ENCODE measurements at regions not wholly inside any gene's neighbourhood (a gene's known extent, or its start where the extent isn't known, plus 50 kb on each side); places are given as distances from the start of the nearest gene placed in this dataset.
"Not testable (repeated sequence)": the region's sequence is repeated elsewhere in the genome, so short reads cannot be mapped to it uniquely, and the experiment has no call there.

DNA sequence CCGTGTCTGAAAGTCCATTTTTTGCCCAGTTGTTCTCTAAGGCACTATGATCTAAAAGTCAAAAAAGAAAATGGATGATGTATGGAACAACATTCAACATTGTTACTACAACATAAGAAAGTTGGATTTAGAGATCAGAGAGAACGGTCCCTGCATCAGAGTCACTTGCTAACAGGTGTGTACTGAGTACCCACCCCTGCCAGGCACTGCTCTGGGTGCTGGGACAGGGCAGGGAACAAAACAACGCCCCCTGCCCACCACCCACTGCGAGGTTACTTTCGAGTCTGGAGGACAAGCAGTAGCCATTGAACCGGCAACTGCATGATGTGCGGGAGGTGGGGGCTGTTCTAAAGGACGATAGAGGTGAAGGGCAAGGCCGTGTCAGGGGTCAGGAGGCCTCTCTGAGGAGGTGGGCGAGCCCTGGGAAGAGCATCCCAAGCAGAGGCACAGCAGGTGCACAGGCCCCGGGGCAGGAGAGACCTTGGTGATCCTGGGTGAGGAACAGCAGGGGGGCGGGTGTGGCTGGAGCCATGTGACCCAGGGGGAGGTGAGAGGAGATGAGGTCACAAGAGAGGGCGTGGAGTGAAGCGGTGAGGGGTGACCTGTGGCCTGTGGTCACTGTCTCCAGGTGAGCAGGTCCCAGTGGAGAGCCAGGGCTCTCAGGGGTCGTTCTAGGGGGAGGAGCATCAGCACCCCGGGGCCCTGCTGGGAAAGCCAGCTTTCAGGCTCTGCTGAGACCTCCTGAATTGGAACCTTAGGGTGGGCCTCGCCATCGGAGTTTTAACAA is 197.5 kb upstream of the SULF2 start:
- in situ Hi-C loops (cut with HindIII; ENCODE audit: low sequenced_read_pairs), result no loop called here

DNA sequence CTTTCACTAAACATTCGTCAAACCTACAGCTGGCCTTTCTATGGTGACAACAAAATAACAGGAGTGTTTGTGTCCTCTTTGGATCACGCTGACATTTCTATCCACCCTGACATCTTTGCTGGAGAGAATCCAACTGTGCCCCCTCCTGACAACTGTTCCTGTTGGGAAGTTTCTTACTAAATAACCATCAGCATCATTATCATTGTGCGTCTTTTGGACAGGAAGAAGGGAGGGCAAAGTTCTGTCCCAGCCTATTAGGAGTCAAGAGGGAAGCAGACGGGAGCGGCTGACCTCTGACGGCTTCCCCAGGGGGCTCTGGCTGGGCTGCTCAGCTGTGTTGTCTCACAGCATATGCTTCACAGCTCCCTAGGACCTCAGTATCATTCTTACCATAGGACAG is 195.9 kb upstream of the SULF2 start:
- in situ Hi-C loops (cut with HindIII; ENCODE audit: low sequenced_read_pairs), result no loop called here

DNA sequence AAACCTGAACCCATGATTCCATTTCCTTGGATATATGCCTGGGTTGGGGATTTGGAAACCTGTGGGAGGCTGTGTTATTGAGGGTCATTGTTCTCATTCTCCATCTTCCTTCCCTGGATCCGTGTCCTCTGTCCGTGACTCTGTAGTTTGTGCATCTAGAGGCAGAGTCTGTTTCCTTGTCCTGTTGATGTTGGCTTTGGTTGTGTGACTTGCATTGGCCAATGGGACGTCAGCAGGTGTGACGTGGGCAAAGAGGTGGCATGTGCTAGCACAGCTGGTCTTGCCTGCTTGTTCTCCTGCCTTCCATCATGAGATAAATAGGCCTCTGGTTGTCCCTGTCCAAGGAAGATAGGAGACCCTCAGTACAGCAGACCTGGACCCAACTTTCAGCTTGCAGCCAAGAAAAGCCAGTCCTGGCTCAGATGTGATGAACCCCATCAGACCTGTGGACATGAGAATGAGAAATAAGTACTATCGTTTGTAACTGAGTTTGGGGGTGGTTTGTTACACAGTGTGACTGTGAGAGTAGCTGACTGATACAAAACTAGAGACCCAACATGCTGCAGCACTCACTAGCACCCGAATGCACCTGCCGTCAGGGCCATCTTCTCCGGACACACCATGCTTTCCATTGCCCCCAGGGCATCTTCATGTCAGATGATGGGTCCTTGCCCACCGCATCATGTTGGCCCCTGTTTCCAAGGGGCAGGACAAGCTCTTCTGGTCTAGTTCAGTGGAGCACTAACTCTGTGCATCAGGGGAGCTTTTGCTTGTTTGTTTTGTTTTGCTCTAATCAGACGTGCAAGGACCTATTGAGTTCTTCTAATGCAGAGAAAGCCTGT is 195.3 kb upstream of the SULF2 start:
- in situ Hi-C loops (cut with HindIII; ENCODE audit: low sequenced_read_pairs), result no loop called here

DNA sequence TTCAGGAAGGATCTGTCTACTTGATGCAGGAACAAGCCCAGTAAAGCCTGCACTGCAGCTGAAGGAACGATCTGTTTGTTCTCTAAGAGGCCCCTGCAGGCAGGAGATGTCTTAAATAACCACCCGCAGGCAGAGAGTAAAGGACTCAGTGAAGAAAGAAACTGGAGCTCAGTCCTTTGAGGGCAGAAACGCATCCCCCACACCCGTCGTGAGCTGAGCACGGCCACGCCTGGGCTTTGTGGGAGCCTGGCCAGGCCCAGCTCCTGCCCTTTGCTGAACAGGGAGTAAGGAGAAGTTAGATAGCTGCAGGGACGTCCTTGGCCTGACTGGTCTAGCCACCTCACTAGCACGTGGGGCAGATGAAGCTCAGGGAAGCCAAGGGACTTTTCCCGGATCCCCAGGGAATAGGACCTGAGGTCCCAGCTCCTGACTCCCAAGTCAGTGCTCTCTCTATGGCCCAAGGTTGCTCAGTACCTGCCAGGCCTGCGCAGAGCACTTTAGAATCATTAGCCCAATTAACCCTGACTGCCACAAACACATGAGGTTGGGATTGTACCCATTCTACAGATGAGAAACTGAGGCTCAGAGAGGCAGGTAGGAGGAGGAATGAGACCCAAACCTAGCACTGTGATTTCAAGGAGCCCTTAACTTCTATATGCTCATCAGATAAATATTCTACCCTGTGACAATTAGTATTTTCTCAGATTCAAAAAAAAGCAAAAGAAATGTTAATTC is 194.2 kb upstream of the SULF2 start:
- in situ Hi-C loops (cut with HindIII; ENCODE audit: low sequenced_read_pairs), result not testable (repeated sequence)

DNA sequence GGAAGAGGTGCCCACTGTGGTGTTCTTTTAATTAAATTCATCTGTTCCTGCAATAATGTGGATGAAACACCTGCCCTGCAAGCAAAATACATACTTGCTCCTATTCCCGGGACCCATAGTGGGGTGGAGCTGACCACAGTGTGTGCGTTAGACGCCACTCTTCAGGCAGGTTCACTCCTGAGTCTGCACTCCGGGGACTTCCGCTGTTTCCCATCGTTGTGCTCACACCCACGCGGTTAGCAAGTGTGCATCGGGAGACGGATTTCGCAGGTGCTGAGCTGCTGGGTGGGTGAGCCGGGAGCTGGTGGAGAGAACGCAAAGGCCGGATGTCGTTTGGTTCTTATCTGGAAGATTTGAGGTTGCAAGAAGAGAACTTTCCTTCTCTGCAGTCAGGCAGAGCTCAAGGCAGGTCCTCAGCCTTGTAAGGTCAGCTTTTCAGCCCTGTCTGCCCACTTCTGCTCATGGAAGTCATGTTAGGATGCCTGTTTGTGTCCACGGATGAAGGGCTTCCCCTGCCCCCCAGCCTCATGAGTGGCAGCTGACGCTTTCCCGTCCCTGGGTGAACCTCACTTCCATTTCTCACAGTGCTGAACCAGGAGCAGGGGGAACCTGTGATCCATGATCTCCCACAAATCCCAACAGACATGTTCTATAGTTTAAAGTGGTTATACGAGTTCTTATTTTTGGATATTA is 193.3 kb upstream of the SULF2 start:
- in situ Hi-C loops (cut with HindIII; ENCODE audit: low sequenced_read_pairs), result not testable (repeated sequence)

DNA sequence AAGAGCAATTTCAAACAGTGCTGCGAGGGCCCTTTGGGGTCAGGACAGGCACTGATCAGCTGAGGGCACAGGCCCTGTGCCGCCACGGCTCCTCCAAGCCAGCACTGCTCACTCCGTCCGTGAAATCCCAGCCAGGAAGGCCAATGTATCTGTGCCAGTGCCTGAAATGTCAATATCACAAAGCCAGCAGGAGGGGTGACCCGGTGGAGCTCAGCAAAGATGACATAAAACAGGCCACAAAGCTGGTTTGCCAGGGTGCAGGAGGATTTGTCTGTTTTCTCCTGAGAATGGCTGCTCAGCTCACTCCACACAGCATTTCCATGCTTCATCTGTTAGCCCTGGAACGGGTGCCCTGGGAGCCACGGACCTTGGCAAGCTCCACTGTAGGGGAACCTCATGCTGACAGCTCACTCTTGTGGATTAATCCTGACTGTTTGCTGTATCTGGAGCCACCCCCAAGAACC is 192.5 kb upstream of the SULF2 start:
- in situ Hi-C loops (cut with HindIII; ENCODE audit: low sequenced_read_pairs), result not testable (repeated sequence)

DNA sequence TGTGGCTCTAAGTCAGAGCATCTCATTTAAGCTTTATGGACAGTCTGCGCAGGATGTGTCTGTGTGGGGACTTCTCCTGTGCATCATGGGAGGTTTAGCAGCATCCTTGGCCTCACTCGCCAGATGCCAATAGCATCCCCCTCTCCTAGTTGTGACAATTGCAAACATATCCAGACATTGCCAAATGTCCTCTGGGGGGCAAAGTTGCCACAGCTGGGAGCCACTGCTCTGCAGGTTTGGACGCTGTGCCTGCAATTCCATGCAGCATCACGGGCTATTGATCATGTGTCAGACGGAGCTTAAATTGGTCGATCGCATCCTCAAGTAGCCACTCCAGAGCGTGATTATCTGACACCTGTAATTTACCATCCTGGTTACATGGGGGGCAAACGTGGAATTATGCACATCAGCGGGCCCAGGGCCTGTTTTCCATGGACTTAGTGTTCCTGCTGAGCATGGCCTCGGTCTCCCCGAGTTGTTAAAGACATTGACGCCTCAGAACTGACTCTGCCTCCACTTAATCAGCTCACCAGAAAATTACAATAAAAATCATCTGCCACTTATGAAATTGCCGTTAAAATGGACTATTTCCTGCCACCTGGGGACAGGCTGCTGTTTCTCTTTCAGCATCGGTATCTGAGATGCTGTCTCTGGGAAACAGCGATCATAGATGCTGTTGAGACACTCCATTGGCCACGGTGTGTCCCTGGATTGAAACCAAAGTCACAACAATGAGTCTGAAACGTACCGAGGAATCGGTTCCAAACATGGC is 191.9 kb upstream of the SULF2 start:
- in situ Hi-C loops (cut with HindIII; ENCODE audit: low sequenced_read_pairs), result not testable (repeated sequence)

DNA sequence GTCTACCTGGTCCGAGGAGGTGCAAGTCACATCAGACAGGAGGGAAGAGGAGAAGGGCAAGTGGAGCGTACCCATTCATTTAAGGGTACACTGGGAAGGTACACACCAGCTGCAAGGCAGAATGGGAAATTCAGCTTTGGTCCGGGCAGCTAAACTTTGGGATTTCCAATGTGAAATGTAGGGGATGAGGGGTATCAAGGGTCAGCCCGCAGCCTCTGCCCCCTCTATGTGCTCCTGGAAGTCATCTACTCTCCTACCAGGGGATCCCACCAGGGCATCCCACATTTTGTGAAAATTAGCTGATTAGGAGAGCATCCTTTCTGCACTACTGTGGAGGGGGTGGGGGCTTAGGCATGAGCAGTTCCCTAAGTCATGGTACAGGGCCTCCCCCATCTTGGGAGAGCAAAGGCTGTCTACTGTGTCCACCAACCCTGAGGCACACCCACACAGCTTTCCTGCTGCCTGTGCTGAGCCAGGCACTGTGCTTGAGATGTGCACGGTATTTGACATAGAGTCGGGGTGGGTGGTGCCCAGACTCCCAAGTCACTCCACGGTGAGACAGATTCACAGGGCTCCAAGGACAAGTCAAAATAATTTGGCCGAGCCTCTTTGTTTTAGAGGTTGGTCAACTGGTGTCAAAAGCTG is 189.1 kb upstream of the SULF2 start:
- in situ Hi-C loops (cut with HindIII; ENCODE audit: low sequenced_read_pairs), result no loop called here

DNA sequence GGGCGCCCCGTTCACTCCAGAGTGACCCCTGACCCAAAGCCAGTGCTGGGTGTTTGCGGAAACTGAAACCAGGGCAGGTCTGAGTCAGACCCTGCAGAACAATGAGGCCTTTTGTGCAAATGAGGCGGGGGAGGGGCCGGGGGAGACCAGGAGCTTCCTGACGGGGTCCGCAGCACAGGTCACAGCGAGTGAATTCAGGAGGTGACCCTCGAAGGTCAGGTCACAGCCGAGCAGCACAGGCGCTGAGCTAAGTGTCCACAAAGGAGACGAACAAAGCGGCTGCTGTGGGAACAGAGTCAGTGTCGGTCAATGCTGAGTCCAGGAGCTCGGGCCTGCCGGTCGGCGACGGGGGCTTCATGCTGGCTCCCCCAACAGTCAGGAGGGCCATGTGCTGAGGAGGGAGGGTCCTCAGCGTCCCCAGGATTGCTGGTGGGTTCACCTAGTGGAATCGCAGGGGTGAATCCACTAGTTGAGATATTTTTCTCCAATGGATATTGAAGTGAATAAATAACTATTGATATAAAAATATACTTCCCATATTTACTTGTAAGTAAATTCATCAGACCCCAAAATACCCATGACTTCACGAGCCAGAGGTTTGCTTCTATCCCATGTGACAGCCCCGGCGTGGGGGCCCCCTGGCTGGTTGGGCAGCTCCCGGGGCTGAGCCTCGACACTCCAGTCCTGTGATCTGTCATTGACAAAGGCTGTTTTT is 188.4 kb upstream of the SULF2 start:
- in situ Hi-C loops (cut with HindIII; ENCODE audit: low sequenced_read_pairs), result no loop called here

DNA sequence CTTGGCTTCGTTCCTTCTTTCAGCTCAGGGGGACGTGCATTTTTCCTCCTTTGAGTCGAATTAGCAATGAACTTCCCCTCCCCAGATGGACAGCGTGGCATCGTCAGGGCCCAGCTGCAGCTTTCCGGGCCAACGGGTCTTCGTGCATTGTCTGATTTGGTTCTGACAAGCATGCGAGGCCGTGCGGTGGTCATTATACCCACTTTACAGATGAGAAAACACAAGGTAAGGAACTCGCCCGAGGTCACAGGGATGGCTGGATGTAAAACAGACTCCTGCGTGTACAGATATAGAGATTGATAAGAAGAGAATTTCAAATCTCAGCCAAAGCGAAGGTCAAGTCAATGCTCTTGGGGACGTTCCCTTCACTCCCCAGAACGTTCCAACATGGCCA is 187.6 kb upstream of the SULF2 start:
- in situ Hi-C loops (cut with HindIII; ENCODE audit: low sequenced_read_pairs), result no loop called here

DNA sequence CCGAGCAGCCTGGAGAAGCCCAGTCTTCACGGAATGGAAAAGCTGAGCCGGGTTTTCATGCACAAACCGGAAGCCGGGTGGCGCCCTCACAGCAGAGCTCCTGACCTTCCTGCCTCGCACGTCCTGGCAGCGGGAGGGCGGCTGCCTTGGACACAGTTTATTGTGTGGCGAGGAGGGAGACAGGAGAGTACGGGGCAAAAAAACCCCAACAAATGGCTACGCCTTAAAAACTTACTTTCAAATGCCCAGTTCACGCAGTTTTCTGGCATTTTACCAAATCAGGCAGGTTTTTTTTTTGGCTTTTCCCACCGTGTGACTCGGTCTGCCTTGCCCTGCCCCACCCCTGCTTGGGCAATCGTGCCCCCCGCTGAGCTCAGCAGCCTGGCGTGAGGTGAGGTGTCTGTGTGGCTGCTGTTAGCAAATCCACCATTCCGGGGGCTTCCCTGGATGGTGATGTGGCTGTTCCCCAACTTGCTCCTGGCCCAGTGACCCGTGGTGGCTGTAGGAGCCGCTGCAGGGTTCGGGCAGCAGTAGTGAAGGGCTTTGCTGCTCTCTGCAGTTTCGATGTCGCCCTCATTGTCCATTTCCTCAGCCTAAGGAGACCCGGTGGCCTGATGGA is 187.1 kb upstream of the SULF2 start:
- in situ Hi-C loops (cut with HindIII; ENCODE audit: low sequenced_read_pairs), result not testable (repeated sequence)

DNA sequence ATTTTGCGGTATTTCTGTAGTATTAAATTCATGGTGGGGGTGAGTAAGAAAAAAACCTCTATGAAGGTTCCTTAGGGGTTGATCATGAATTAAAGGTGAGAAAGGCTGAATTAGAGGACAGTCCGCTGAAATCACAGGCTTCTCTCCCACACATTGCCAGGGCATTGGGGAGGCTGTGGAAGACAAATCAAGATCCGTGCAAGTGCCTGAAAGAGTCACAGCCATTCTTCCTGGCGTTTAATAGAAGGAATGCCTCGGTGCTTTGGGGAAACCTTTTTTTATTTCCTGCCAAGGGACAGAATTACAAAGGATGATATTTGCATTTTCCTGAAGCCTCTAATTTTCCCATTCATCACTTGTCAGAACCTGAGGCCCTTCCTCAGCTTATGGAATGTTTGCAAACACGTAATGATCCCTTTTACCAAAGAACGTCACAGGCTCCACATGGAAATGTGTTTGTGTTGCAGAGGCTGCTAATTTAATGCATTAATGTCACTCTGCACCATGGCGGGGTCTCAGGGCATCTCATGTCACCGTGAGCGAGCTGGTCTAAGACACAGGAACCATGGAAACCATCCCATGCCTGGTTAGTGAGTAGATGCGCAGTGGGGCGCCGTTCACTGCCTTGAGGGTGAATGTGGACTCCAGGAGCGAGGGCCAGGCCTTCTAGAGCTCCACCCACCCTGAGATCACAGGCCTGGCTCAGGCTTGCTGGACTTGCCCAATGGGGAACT is 185.9 kb upstream of the SULF2 start:
- in situ Hi-C loops (cut with HindIII; ENCODE audit: low sequenced_read_pairs), result no loop called here

DNA sequence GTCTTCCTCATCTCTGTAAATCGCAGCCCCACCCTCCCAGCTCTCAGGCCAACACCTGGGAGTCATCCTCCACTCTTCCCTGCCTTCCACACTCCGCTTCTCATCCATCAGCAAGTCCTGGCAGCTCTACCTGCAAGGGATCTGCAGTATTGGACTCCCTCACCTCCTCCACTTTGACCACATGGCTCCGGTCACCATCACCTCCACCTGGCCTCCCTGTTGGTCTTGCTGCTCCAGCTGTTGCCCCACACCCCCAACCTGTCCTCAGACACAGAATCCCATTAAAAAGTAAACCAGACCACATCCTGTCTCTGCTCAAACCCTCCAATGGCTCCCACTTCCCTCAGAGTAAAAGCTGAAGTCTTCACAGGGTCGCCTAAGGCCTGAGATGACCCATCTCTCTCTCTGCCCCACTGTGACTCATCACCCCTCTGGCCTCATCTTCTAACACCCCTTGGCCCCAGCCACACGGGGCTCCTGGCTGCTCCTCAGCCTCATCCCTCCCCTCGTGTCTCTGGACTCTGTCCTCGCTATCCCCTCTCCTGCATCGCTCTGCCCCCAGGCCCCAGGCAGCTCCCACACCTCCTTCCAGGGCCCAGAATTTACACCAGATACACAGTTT is 185.1 kb upstream of the SULF2 start:
- in situ Hi-C loops (cut with HindIII; ENCODE audit: low sequenced_read_pairs), result no loop called here

DNA sequence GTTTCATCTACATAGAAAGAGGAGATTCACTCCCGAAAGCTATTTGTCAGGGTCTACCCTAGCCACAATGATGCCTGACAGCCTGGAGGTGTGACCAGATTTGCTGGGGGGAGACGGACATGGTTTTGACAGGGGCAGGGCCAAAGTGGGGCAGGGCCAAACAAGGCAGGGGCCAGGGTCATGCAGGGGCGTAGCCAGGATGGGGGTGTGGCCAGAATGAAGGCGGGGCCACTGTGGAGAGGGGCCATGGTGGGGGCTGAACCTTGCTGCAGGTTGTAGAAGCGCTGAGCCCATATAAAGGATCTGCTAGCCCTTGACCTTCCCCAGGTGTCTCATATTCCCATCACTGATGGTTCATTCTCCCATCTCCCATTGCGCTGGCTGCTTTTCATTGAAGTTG is 184.1 kb upstream of the SULF2 start:
- in situ Hi-C loops (cut with HindIII; ENCODE audit: low sequenced_read_pairs), result no loop called here

DNA sequence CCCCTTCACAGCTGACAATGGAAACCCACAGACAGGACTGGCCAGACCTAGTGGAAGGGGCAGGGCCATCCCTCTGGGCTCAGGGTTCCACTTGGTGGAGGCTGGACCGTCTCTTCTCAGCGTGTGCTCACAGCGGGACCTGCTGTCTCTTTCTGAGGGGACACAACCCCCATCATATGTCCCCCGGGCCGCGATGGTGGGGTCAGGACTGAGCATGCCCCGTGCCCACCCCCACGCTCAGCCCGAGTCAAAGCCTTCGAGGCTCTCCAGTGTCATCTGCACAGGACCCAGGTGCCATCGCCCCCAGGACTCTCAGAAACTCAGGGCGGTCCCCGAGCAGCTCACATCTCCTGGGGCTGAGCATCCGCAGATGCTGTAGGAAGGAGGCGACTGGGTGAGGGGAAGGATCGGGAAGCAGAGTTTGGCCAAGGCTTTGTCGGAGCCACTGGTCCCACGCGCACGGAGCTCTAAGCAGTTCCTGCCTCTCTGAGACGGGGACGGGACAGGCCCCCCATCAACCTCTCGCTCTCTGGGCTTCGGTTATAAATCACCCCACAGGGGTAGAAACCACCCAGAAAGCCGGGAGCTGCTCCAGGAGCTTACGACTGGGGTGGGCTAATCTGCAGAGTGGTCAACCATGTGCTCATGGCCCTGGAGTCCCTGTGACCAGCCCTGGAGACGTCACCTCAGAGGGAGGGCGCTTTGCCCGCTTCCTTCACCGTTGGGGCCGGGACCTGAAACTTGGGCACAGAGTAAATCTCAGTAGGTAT is 183.4 kb upstream of the SULF2 start:
- in situ Hi-C loops (cut with HindIII; ENCODE audit: low sequenced_read_pairs), result no loop called here

DNA sequence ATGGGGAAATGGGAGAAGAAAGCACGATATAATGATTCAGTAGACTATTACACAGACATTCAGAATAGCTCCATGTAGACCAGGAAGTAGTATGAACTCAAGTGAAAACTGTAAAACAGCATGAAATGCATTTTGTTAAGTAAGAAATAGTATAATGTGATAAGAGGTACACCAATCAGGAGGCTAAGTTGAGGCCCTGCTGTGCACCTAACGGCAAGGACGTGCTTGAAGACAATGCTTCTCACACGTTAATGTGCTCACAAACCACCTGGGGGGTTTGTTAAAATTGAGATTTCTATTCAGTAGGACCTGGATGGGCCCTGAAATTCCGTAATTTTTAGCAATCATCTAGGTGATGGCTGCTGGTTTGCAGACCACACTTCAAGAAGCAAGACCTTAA is 178.9 kb upstream of the SULF2 start:
- in situ Hi-C loops (cut with HindIII; ENCODE audit: low sequenced_read_pairs), result no loop called here

DNA sequence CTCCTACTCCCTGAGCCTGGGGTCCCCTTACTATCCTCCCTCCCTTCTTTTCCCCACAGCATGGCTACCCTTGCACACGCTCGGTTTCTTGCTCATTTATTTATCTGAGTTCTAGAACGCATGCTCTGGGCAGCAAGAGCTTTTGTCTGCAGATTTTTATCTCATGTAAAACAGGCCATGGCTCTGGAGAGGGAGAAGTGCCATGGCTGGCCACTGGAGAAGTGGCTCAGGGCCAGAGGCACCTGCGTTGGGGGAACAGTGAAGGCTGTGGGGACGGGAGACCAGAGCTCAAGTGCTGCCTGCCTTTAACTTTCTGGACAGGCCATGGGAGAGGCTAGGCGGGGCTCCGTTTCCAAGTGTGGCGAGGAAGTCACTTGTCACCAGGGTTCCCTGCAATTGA is 177.7 kb upstream of the SULF2 start:
- in situ Hi-C loops (cut with HindIII; ENCODE audit: low sequenced_read_pairs), result no loop called here
